ENCODE measurements at regions not wholly inside any gene's neighbourhood (a gene's known extent, or its start where the extent isn't known, plus 50 kb on each side); places are given as distances from the start of the nearest gene placed in this dataset.

GRCh38 chr3:20424086-20424485 is 238.1 kb upstream of the SGO1 start:
- Mint-ChIP-seq H3K4me3 (no peak overlapping the region), H3K27ac (no peak overlapping the region), H3K4me1 (no peaks in the 10 kb centered on the region), H3K27me3 (ENCODE audit: low read depth) (no peaks in the 10 kb centered on the region), H3K9me3 (peaks cover 17% of the 10 kb centered on the region), H3K36me3 (no peaks in the 10 kb centered on the region)
- DNase-seq (ENCODE audit: low spot score in 2 of 2, unreplicated experiment in 2 of 2) = no peak
- TF ChIP-seq CTCF (IDR thresholded peaks at IDR 0.05; ENCODE audit: unreplicated experiment) = no peak

GRCh38 chr3:20422391-20422790 is 236.4 kb upstream of the SGO1 start:
- Mint-ChIP-seq H3K27ac (no peak overlapping the region), H3K27me3 (ENCODE audit: low read depth) (no peaks in the 10 kb centered on the region), H3K36me3 (no peaks in the 10 kb centered on the region), H3K4me3 (no peak overlapping the region), H3K9me3 (peaks cover 6% of the 10 kb centered on the region), H3K4me1 (peaks cover under 1% of the 10 kb centered on the region)
- TF ChIP-seq CTCF (IDR thresholded peaks at IDR 0.05; ENCODE audit: unreplicated experiment) = no peak
- DNase-seq (ENCODE audit: low spot score in 2 of 2, unreplicated experiment in 2 of 2) = no peak

GRCh38 chr3:20417388-20418108 is 231.5 kb upstream of the SGO1 start:
- no peak for TF ChIP-seq CTCF (IDR thresholded peaks at IDR 0.05; ENCODE audit: unreplicated experiment)
- no peaks in the 10 kb centered on the region for H3K27me3 Mint-ChIP-seq (ENCODE audit: low read depth)

GRCh38 chr3:20406611-20407011 is 220.6 kb upstream of the SGO1 start:
- DNase-seq (ENCODE audit: low spot score in 2 of 2, unreplicated experiment in 2 of 2) = no peak
- Mint-ChIP-seq H3K4me1 (peaks cover 22% of the 10 kb centered on the region), H3K36me3 (no peaks in the 10 kb centered on the region), H3K27ac (no peak overlapping the region), H3K27me3 (ENCODE audit: low read depth) (no peaks in the 10 kb centered on the region), H3K4me3 (no peak overlapping the region), H3K9me3 (no peaks in the 10 kb centered on the region)
- TF ChIP-seq CTCF (IDR thresholded peaks at IDR 0.05; ENCODE audit: unreplicated experiment) = no peak

More at GRCh38 chr3:20417388-20418108, 231.5 kb upstream of the SGO1 start:
- DNase-seq (ENCODE audit: low spot score in 2 of 2, unreplicated experiment in 2 of 2) = no peak
- H3K36me3 Mint-ChIP-seq = no peaks in the 10 kb centered on the region
- no peaks in the 10 kb centered on the region for H3K9me3 Mint-ChIP-seq
- H3K4me1 Mint-ChIP-seq = peaks cover 10% of the 10 kb centered on the region
- no peak overlapping the region for H3K4me3 Mint-ChIP-seq
- no peak overlapping the region for H3K27ac Mint-ChIP-seq

GRCh38 chr3:20405744-20406143 is 219.7 kb upstream of the SGO1 start:
- no peak overlapping the region for H3K4me3 Mint-ChIP-seq
- H3K27ac Mint-ChIP-seq = no peak overlapping the region
- no peak for TF ChIP-seq CTCF (IDR thresholded peaks at IDR 0.05; ENCODE audit: unreplicated experiment)
- H3K9me3 Mint-ChIP-seq = no peaks in the 10 kb centered on the region
- DNase-seq (ENCODE audit: low spot score in 2 of 2, unreplicated experiment in 2 of 2) = no peak
- peaks cover 22% of the 10 kb centered on the region for H3K4me1 Mint-ChIP-seq
- H3K27me3 Mint-ChIP-seq (ENCODE audit: low read depth) = no peaks in the 10 kb centered on the region
- H3K36me3 Mint-ChIP-seq = no peaks in the 10 kb centered on the region

All from mesothelial cell of epicardium (in vitro differentiated cells).